ENCODE measurements at regions not wholly inside any gene's neighbourhood (a gene's known extent, or its start where the extent isn't known, plus 50 kb on each side); places are given as distances from the start of the nearest gene placed in this dataset.
"Not testable (repeated sequence)": the region's sequence is repeated elsewhere in the genome, so short reads cannot be mapped to it uniquely, and the experiment has no call there.

DNA sequence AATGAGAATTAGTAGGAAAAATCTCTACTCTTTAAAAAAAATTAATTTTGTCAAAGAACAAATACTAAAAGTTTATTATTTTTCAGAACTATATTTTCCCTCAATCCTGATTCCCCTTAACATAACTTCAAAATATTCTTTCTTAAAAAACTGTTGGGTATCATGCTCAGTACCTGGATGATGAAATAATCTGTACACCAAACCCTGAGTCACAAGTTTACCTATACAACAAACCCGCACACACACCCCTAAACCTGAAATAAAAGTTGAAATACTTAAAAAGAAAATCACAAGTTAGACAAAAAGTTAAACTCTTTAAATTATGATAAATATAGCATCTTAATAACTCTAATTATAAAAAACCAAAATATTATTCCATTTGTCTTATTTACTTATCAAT is 812.3 kb downstream of the MAT2B start:
- no peak overlapping the region for H3K4me2 ChIP-seq (ENCODE audit: unreplicated experiment)
- H3K27me3 ChIP-seq (replicated peaks; ENCODE audit: insufficient read depth): no peaks in the 10 kb centered on the region
- H3K9me3 ChIP-seq (ENCODE audit: low read depth): no peaks in the 10 kb centered on the region
- no peak for DNase-seq
- H4K20me1 ChIP-seq (ENCODE audit: insufficient read depth): no peaks in the 10 kb centered on the region
- no peak overlapping the region for H3K9ac ChIP-seq
- H3F3A ChIP-seq (ENCODE audit: insufficient read depth): no peaks in the 10 kb centered on the region
- 24 to 48% methylated on average over 1 of the region's 1 CpG for WGBS, 2 experiments (ENCODE audit: low coverage in 1 of 2, low lambda C conversion rate in 2 of 2, missing lambda C conversion rate in 2 of 2)
- H3K4me1 ChIP-seq (ENCODE audit: insufficient read depth): no peaks in the 10 kb centered on the region
- H3K79me2 ChIP-seq (ENCODE audit: insufficient read depth): no peaks in the 10 kb centered on the region
- no peak overlapping the region for H3K27ac ChIP-seq
- H3K36me3 ChIP-seq (ENCODE audit: low read depth): no peaks in the 10 kb centered on the region
- no peak for TF ChIP-seq EZH2 (IDR thresholded peaks at IDR 0.05; ENCODE audit: insufficient read depth, poor library complexity, severe bottlenecking)
- no peak for TF ChIP-seq EZH2phosphoT487 (IDR thresholded peaks at IDR 0.05; ENCODE audit: insufficient read depth, low read depth)
- in situ Hi-C loops (cut with MboI): no loop called here
- H3K9me2 ChIP-seq (ENCODE audit: insufficient read depth): no peaks in the 10 kb centered on the region
- H2AFZ ChIP-seq: no peak overlapping the region
- H3K4me3 ChIP-seq: no peak overlapping the region

GRCh38 chr5:164319161-164319560 is 813.7 kb downstream of the MAT2B start:
- DNase-seq: no peak
- no peak overlapping the region for H3K4me3 ChIP-seq
- H3K4me2 ChIP-seq (ENCODE audit: unreplicated experiment): no peak overlapping the region
- WGBS, 2 experiments (ENCODE audit: low coverage in 1 of 2, low lambda C conversion rate in 2 of 2, missing lambda C conversion rate in 2 of 2): 3 to 5% methylated on average over 3 of the region's 3 CpGs
- no peaks in the 10 kb centered on the region for H3K9me2 ChIP-seq (ENCODE audit: insufficient read depth)
- no peaks in the 10 kb centered on the region for H3K79me2 ChIP-seq (ENCODE audit: insufficient read depth)
- H3K9me3 ChIP-seq (ENCODE audit: low read depth): no peaks in the 10 kb centered on the region
- H3K36me3 ChIP-seq (ENCODE audit: low read depth): no peaks in the 10 kb centered on the region
- TF ChIP-seq EZH2 (IDR thresholded peaks at IDR 0.05; ENCODE audit: insufficient read depth, poor library complexity, severe bottlenecking) (no peak), EZH2phosphoT487 (IDR thresholded peaks at IDR 0.05; ENCODE audit: insufficient read depth, low read depth) (no peak)
- no peak overlapping the region for H3K9ac ChIP-seq
- H3F3A ChIP-seq (ENCODE audit: insufficient read depth): no peaks in the 10 kb centered on the region
- no peak overlapping the region for H2AFZ ChIP-seq
- no peaks in the 10 kb centered on the region for H3K27me3 ChIP-seq (replicated peaks; ENCODE audit: insufficient read depth)
- H3K27ac ChIP-seq: no peak overlapping the region
- no peaks in the 10 kb centered on the region for H4K20me1 ChIP-seq (ENCODE audit: insufficient read depth)
- no peaks in the 10 kb centered on the region for H3K4me1 ChIP-seq (ENCODE audit: insufficient read depth)
- in situ Hi-C loops (cut with MboI): no loop called here

GRCh38 chr5:164324239-164324638 is 818.8 kb downstream of the MAT2B start:
- TF ChIP-seq EZH2phosphoT487 (IDR thresholded peaks at IDR 0.05; ENCODE audit: insufficient read depth, low read depth): no peak
- no peak for TF ChIP-seq EZH2 (IDR thresholded peaks at IDR 0.05; ENCODE audit: insufficient read depth, poor library complexity, severe bottlenecking)
- Histone ChIP-seq H3K27ac (no peak overlapping the region), H3K4me2 (ENCODE audit: unreplicated experiment) (no peak overlapping the region), H3K9me3 (ENCODE audit: low read depth) (no peaks in the 10 kb centered on the region), H3F3A (ENCODE audit: insufficient read depth) (no peaks in the 10 kb centered on the region), H3K4me3 (no peak overlapping the region), H3K4me1 (ENCODE audit: insufficient read depth) (no peaks in the 10 kb centered on the region), H3K9me2 (ENCODE audit: insufficient read depth) (no peaks in the 10 kb centered on the region), H3K36me3 (ENCODE audit: low read depth) (no peaks in the 10 kb centered on the region), H4K20me1 (ENCODE audit: insufficient read depth) (no peaks in the 10 kb centered on the region), H3K9ac (no peak overlapping the region), H3K79me2 (ENCODE audit: insufficient read depth) (no peaks in the 10 kb centered on the region), H2AFZ (no peak overlapping the region), H3K27me3 (replicated peaks; ENCODE audit: insufficient read depth) (no peaks in the 10 kb centered on the region)
- in situ Hi-C loops (cut with MboI): no loop called here
- WGBS, 2 experiments (ENCODE audit: low coverage in 1 of 2, low lambda C conversion rate in 2 of 2, missing lambda C conversion rate in 2 of 2): 2 to 8% methylated on average over 2 of the region's 2 CpGs
- DNase-seq: no peak

GRCh38 chr5:164326219-164326618 is 820.8 kb downstream of the MAT2B start:
- H3K36me3 ChIP-seq (ENCODE audit: low read depth): no peaks in the 10 kb centered on the region

GRCh38 chr5:164327166-164327565 is 821.7 kb downstream of the MAT2B start:
- H3K4me3 ChIP-seq; H3F3A ChIP-seq (ENCODE audit: insufficient read depth); H2AFZ ChIP-seq; H3K9ac ChIP-seq; H3K9me3 ChIP-seq (ENCODE audit: low read depth); H3K4me2 ChIP-seq (ENCODE audit: unreplicated experiment); H3K27me3 ChIP-seq (replicated peaks; ENCODE audit: insufficient read depth); H3K36me3 ChIP-seq (ENCODE audit: low read depth); DNase-seq; in situ Hi-C loops (cut with MboI); H4K20me1 ChIP-seq (ENCODE audit: insufficient read depth); H3K27ac ChIP-seq; H3K9me2 ChIP-seq (ENCODE audit: insufficient read depth); H3K79me2 ChIP-seq (ENCODE audit: insufficient read depth); H3K4me1 ChIP-seq (ENCODE audit: insufficient read depth): not testable (repeated sequence)
- 48 to 50% methylated on average over 5 of the region's 5 CpGs for WGBS, 2 experiments (ENCODE audit: low coverage in 1 of 2, low lambda C conversion rate in 2 of 2, missing lambda C conversion rate in 2 of 2)

More at GRCh38 chr5:164326219-164326618, 820.8 kb downstream of the MAT2B start:
- in situ Hi-C loops (cut with MboI): no loop called here
- H3K9me3 ChIP-seq (ENCODE audit: low read depth): no peaks in the 10 kb centered on the region
- no peaks in the 10 kb centered on the region for H3K4me1 ChIP-seq (ENCODE audit: insufficient read depth)
- no peaks in the 10 kb centered on the region for H3K79me2 ChIP-seq (ENCODE audit: insufficient read depth)
- H3K27ac ChIP-seq: no peak overlapping the region
- H3F3A ChIP-seq (ENCODE audit: insufficient read depth): no peaks in the 10 kb centered on the region
- H3K27me3 ChIP-seq (replicated peaks; ENCODE audit: insufficient read depth): no peaks in the 10 kb centered on the region
- TF ChIP-seq EZH2 (IDR thresholded peaks at IDR 0.05; ENCODE audit: insufficient read depth, poor library complexity, severe bottlenecking): no peak
- TF ChIP-seq EZH2phosphoT487 (IDR thresholded peaks at IDR 0.05; ENCODE audit: insufficient read depth, low read depth): no peak
- no peak overlapping the region for H3K4me2 ChIP-seq (ENCODE audit: unreplicated experiment)
- no peak overlapping the region for H3K9ac ChIP-seq
- no peak for DNase-seq
- no peak overlapping the region for H3K4me3 ChIP-seq
- no peaks in the 10 kb centered on the region for H4K20me1 ChIP-seq (ENCODE audit: insufficient read depth)
- no peaks in the 10 kb centered on the region for H3K9me2 ChIP-seq (ENCODE audit: insufficient read depth)
- H2AFZ ChIP-seq: no peak overlapping the region
